ENCODE measurements at regions not wholly inside any gene's neighbourhood (a gene's known extent, or its start where the extent isn't known, plus 50 kb on each side); places are given as distances from the start of the nearest gene placed in this dataset.

- DNase-seq (ENCODE audit: low read depth) = peak; percentile 12
Observed at GRCh38 chr10:118501171-118501570, 94.3 kb downstream of the PRLHR start.

GRCh38 chr10:118500477-118501104 is 94.9 kb downstream of the PRLHR start:
- no peak for DNase-seq (ENCODE audit: low read depth)

DNA sequence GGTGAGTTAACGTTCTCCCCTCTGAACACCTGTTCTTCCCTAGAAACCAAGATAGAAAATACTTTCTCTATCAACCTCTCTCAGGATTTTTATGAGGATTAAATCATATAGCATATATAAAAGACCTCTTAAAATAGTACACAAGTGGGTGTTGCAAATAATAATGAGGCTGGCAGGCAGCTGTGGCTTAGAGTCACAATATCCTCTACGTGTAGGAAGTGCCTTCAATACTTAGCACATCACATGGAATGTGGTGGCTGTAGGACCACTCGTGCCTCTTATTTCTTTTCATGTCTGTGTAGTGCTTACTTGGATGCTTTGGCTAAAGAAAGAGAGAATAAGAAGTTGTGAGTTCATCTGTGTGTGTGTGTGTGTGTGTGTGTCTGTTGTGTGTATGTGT is 96.3 kb downstream of the PRLHR start:
- DNase-seq (ENCODE audit: low read depth) = no peak

DNA sequence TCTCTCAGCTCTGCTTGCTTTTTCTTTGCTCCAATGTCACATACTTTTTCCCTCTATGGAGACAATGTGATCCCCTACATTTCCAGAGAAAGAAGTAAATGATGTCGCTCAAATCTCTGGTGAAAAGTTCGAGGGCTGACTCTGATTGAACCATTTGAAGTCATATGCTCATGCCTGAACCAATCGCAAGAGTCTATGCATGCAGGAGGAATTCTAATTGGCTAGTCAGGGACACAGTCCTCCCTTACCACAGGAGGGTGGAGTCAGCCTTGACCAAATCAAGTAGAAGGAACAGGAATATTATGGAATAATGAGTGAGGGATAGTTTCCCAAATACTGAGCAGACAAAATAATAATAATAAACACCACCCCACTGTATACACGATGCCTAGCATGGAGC is 96.8 kb downstream of the PRLHR start:
- no peak for DNase-seq (ENCODE audit: low read depth)

DNA sequence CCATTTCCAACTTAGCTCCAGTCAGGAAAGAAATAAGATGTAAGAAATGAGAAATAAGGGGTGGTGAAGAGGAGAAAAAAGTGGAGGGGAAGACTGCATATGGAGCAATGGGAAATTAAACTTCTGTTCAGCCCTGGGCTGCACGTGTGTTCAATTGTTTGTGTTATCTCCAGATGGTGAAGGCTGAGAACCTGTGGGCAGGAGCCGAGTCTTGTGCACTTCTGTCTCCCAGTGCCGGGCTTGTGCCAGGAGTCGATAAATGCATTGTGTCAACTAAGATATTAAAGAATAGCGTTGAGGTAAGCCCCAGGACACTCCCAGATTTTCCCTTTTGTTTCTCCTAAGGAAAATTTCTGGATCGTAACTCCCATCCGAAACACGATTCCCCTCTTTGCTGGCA is 98.2 kb downstream of the PRLHR start:
- no peak for DNase-seq (ENCODE audit: low read depth)

- no peak for DNase-seq (ENCODE audit: low read depth)
Observed at GRCh38 chr10:118496525-118496924, 98.9 kb downstream of the PRLHR start.

- DNase-seq (ENCODE audit: low read depth) = peak; percentile 1
Observed at GRCh38 chr10:118495499-118495898, 99.9 kb downstream of the PRLHR start.

DNA sequence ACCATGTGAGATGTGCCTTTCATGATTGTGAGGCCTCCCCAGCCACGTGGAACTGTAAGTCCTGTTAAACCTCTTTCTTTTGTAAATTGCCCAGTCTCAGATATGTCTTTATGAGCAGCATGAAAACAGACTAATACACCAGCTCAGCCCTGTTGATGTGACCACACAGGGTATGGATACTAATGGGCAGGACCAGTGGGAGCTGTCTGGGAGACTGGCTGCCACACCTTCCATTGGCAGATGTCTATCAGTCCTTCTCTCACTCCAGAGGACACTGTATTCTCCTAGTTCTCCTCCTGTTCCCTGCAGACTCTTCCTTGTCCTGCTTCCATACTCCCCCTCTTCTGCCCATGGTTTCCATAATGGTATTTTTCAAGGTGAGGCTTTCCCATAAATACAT is 104.4 kb downstream of the PRLHR start:
- DNase-seq (ENCODE audit: low read depth) = no peak

DNA sequence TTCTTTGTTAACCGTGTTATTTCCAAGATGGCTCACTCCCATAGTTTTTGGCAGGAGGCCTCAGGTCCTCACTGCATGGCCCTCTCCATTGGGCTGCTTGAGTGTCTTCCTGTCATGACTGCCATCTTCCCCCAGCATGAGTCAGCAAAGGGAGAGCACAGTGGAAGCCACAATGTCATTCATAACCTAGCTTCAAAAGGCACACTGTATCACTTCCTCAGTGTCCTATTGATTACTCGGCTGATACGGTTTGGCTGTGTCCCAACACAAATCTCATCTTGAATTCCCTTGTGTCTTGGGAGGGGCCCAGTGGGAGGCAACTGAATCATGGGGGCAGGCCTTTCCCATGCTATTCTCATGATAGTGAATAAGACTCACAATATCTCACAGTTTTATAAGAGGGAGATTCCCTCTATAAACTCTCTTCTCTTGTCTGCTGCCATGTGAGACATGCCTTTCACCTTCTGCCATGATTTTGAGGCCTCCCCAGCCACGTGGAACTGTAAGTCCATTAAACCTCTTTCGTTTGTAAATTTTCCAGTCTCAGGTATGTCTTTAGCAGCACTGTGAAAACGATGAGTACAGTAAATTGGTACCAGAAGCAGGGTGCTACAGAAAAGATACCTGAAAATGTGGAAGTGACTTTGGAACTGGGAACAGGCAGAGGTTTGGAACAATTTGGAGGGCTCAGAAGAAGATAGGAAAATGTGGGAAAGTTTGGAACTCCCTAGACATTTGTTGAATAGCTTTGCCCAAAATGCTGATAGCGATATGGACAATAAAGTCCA is 106.5 kb downstream of the PRLHR start:
- DNase-seq (ENCODE audit: low read depth) = no peak

- no peak for DNase-seq (ENCODE audit: low read depth)
Observed at GRCh38 chr10:118485641-118486040, 109.8 kb downstream of the PRLHR start.

GRCh38 chr10:118484152-118484871 is 111.1 kb downstream of the PRLHR start:
- no peak for DNase-seq (ENCODE audit: low read depth)

GRCh38 chr10:118483496-118483895 is 112.0 kb downstream of the PRLHR start:
- no peak for DNase-seq (ENCODE audit: low read depth)

DNA sequence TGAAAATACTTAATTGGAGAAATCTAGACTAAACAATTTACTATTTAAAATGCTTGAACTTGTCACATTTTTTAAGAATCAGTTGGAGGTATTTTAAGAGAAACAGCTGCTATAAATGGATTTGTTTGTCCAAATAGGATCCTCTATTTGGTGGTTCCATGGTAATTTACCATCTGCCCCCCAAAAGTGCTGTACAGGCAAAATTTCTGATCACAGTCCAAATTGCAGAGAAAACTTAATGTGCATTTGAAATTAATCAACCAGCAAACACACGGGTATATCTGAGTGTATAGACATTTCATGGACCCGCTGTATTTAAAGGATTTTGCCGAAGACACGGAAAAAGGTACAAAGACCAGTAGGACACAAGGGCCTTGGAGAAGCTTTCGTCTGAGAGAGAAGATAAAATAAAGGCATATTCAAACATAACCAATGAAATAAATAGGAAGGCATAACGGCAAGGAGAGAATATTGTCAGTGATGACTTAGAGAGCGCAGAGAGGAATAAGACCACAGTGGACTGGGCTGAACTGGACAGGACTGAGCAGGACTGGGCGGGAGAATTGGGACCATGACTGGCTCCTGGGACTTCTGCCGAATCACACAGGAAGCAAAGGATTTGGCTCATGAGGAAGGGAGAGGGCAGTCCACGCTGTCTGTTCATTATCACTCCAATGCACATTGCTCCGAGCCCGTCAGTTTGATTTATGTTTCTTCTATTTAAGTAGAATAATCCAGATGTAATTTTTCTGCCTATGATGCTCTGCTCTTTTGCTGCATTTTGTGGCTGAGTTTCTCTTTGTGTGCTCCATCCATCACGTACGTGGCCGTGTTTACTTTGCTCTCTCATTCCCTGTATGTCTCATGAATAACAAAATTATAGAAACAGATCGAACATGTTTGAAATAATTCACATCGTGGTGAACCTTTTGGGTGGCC is 112.8 kb downstream of the PRLHR start:
- DNase-seq (ENCODE audit: low read depth) = no peak

DNA sequence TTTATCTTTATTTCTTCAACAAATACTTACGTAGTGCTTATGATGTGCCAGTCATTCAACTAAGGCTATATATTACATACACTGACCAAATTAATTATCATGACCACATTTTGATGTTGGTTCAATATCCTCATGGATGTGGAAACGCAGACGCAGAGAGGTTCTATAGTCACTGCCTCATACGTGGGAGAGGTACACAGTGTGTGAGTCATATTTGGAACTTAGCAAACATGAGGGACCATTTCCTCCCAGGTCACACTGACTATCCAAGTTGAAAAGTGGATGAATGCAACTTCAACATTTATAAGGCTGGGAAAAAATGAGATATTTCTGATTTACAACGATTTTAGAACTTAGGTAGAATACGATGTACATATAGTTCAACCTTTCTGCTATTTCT is 113.6 kb downstream of the PRLHR start:
- DNase-seq (ENCODE audit: low read depth) = no peak

DNA sequence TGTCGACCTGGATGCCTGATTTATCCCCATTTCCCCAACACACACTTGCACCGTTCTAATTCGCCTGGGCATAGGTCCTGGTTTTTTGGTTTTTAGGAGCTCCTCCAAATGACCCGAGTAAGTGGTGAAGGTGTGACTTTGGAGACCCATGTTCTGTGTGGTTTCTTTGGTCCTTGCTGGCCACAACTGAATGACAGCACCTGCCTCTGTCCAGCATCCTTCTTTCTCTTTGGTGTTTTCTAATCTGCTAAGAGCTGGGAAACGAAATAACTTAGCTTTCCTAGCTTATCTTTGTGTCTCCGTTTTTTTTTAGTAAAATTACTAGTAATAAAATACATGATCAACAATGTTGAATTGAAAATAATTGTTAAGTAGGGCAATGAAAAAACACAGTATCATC is 120.2 kb downstream of the PRLHR start:
- DNase-seq (ENCODE audit: low read depth) = no peak

GRCh38 chr10:118474111-118474510 is 121.3 kb downstream of the PRLHR start:
- DNase-seq (ENCODE audit: low read depth) = no peak

DNA sequence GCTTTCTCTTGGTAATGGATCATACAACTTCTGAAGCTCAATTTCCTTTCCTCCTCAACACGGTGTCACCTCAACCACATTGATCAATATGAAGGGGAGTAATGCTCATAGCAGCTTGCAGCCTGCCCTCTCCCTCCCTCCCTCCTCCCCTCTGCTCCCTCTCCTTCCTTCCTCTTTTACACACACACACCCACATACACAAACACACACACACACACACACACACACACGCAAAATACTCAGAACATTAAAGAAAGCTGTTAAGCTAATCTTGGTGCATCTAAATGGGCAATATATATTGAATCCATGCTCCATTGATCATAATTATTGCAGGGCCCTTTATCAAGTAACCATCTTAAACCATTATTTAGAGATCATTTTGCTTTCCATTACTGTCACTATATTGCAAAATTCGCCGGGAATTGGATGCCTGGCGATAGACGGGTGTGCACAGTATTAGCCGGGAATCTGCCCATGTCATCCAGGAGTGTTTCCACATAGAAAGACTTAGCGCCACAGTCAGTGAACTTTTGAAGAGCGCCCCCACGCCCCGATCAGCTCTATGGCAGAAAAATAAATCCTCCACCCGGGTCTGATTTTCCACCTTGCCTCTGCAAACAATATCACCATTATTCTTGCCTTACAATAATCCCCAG is 122.0 kb downstream of the PRLHR start:
- DNase-seq (ENCODE audit: low read depth) = no peak

GRCh38 chr10:118472415-118473304 is 122.8 kb downstream of the PRLHR start:
- DNase-seq (ENCODE audit: low read depth) = peak; percentile 11

DNA sequence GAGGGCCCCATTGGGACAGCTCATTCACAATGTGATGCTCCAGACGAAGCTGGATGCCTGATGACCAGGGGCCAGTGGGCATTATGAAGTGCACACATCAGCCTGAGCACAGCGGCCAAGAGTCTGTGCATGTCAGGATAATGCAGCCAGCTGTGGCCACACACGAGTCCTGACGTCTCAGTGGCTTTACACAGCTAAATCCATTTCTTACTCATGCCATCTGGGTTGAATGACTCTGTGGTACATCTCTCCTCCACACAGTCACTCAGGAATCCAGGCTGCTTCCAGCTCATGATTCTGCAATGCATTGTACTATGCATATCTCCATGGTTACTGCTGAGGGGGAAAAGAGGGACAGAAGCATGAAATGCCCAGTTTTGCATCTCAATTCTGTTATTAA is 123.6 kb downstream of the PRLHR start:
- peak; percentile 62 for DNase-seq (ENCODE audit: low read depth)

- DNase-seq (ENCODE audit: low read depth) = no peak
Observed at GRCh38 chr10:118470470-118470869, 125.0 kb downstream of the PRLHR start.
